SU-DHL-6 (cell line): ENCODE measurements at regions not wholly inside any gene's neighbourhood (a gene's known extent, or its start where the extent isn't known, plus 50 kb on each side); places are given as distances from the start of the nearest gene placed in this dataset.

Experiments
- H2AFZ ChIP-seq: fragments of 200-600 bp; sonication (generic); 2 replicates; pipeline ENCODE4 v1.6.1; 2014; ENCODE audit warnings: low read depth, mild to moderate bottlenecking, moderate library complexity, mixed read lengths, antibody characterized with exemption, low read length; ENCODE audit not compliant: severe bottlenecking
- H3F3A ChIP-seq: fragments of 200-600 bp; shearing (Covaris generic); 2 replicates; pipeline ENCODE4 v1.6.0; 2016; ENCODE audit warnings: antibody characterized with exemption, mild to moderate bottlenecking; ENCODE audit not compliant: insufficient read depth
- H3K27ac ChIP-seq: fragments of 200-600 bp; sonication (generic); 2 replicates; pipeline ENCODE4 v1.5.1; 2016; ENCODE audit warnings: low read depth, mild to moderate bottlenecking, low read length, moderate library complexity, mixed read lengths
- H3K27me3 ChIP-seq: fragments of 200-600 bp; sonication (generic), shearing (Covaris generic); 2 replicates; pipeline ENCODE4 v1.6.0; 2014; ENCODE audit warnings: mild to moderate bottlenecking, low read length
- H3K36me3 ChIP-seq: fragments of 200-600 bp; sonication (generic); 2 replicates; pipeline ENCODE4 v1.6.1; 2014; ENCODE audit warnings: mild to moderate bottlenecking, low read length, mixed read lengths
- H3K4me2 ChIP-seq: fragments of 300-600, 200-600 bp; shearing (Covaris generic), sonication (generic); 2 replicates; pipeline ENCODE4 v1.6.0; 2014; ENCODE audit warnings: low read length, low read depth, mild to moderate bottlenecking; ENCODE audit not compliant: poor library complexity, severe bottlenecking
- H3K4me3 ChIP-seq: fragments of 200-600 bp; sonication (generic); 2 replicates; pipeline ENCODE4 v1.5.1; 2014; ENCODE audit warnings: antibody characterized with exemption, low read length, mild to moderate bottlenecking, mixed read lengths; ENCODE audit not compliant: insufficient read depth, poor library complexity, severe bottlenecking
- H3K79me2 ChIP-seq: fragments of 200-600 bp; sonication (generic); 2 replicates; pipeline ENCODE4 v1.6.1; 2014; ENCODE audit warnings: mild to moderate bottlenecking, low read length, moderate library complexity; ENCODE audit not compliant: insufficient read depth
- H3K9ac ChIP-seq: fragments of 200-600 bp; sonication (generic); 2 replicates; pipeline ENCODE4 v1.7.0; 2014; ENCODE audit warnings: mild to moderate bottlenecking, low read length
- H3K9me2 ChIP-seq: fragments of 200-600 bp; sonication (generic); replicated peaks from 2 replicates; pipeline ENCODE4 v1.6.1; 2014; ENCODE audit warnings: low read length; ENCODE audit not compliant: insufficient read depth
- H3K9me3 ChIP-seq: fragments of 200-600 bp; sonication (generic); 2 replicates; pipeline ENCODE4 v1.6.1; 2014; ENCODE audit warnings: low read length, mixed read lengths; ENCODE audit not compliant: insufficient read depth
- H4K20me1 ChIP-seq: fragments of 200-600 bp; sonication (generic); 2 replicates; pipeline ENCODE4 v1.6.1; 2014; ENCODE audit warnings: low read depth, mild to moderate bottlenecking, antibody characterized with exemption, low read length, moderate library complexity, mixed read lengths
- EZH2phosphoT487 ChIP-seq: fragments of 200-600 bp; sonication (generic), shearing (Covaris generic); conservative IDR thresholded peaks from 2 replicates; pipeline ENCODE4 v1.6.1; 2018; ENCODE audit warnings: mild to moderate bottlenecking, antibody characterized with exemption, low read length, moderate library complexity, mixed read lengths
- TF ChIP-seq, protein P1 (sequence below): fragments of 200-600 bp; sonication (generic); IDR thresholded peaks from one replicate; pipeline ENCODE4 v1.5.1; 2017; ENCODE audit warnings: antibody characterized with exemption, mild to moderate bottlenecking, low read length, moderate library complexity; ENCODE audit not compliant: insufficient read depth, poor library complexity, severe bottlenecking

DNA sequence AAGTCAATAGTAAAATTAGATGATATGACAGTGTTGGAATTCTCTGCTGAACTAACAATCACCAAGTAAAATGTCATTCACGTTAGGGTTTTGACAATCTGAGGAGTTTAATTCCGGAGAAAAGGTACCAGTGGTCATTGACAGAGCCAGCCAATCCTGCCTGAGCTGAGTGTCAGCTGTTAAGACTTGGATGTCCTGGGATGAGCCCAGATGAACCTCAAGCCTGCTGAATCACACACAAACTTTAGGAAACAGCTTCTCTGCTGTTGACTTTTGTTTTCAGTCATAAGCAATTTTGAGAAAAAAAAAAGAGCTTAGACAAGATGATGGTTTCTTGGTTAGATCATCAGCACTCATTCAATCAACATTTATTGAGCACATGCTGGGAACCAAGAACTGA lies 600.0 kb upstream of the SLC39A10 start:
- no peak for TF ChIP-seq EZH2phosphoT487
- TF ChIP-seq, protein P1, sequence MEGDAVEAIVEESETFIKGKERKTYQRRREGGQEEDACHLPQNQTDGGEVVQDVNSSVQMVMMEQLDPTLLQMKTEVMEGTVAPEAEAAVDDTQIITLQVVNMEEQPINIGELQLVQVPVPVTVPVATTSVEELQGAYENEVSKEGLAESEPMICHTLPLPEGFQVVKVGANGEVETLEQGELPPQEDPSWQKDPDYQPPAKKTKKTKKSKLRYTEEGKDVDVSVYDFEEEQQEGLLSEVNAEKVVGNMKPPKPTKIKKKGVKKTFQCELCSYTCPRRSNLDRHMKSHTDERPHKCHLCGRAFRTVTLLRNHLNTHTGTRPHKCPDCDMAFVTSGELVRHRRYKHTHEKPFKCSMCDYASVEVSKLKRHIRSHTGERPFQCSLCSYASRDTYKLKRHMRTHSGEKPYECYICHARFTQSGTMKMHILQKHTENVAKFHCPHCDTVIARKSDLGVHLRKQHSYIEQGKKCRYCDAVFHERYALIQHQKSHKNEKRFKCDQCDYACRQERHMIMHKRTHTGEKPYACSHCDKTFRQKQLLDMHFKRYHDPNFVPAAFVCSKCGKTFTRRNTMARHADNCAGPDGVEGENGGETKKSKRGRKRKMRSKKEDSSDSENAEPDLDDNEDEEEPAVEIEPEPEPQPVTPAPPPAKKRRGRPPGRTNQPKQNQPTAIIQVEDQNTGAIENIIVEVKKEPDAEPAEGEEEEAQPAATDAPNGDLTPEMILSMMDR, result no peak
- Histone ChIP-seq H2AFZ (no peak overlapping the region), H3K4me3 (no peak overlapping the region), H3K79me2 (no peaks in the 10 kb centered on the region), H3K9me2 (no peaks in the 10 kb centered on the region), H3K27ac (no peak overlapping the region), H3K4me2 (no peak overlapping the region), H3K9ac (no peak overlapping the region), H3K9me3 (no peaks in the 10 kb centered on the region), H4K20me1 (no peaks in the 10 kb centered on the region; the same call in 1 of the 2 replicates), H3F3A (no peaks in the 10 kb centered on the region), H3K36me3 (no peaks in the 10 kb centered on the region), H3K27me3 (no peaks in the 10 kb centered on the region)

DNA sequence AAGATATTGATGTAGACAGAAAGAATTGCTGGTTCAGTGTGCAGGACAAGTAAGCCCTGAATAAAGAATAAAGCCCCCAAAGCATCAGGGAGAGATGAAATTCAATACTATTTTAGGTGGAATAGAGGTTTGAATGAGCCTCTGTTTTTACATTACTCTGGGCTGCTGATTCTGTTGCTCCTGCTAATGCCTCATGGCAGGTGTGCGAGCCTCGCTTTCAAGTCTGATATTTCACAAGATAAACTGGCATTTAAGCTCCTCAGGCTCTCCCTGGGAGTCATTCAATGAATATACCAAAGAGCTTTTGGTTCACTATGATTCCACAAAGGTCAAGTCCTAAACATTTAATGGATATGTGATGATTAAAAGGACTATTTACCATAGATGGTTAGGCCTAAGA lies 601.0 kb upstream of the SLC39A10 start:
- Histone ChIP-seq H3K9ac (no peak overlapping the region), H4K20me1 (no peaks in the 10 kb centered on the region; the same call in 1 of the 2 replicates), H3F3A (no peaks in the 10 kb centered on the region), H3K27ac (no peak overlapping the region), H3K4me3 (no peak overlapping the region), H3K4me2 (no peak overlapping the region), H3K27me3 (no peaks in the 10 kb centered on the region), H3K36me3 (no peaks in the 10 kb centered on the region), H2AFZ (no peak overlapping the region), H3K9me3 (no peaks in the 10 kb centered on the region), H3K9me2 (no peaks in the 10 kb centered on the region), H3K79me2 (no peaks in the 10 kb centered on the region)
- TF ChIP-seq EZH2phosphoT487, result no peak
- TF ChIP-seq, protein P1, result no peak

DNA sequence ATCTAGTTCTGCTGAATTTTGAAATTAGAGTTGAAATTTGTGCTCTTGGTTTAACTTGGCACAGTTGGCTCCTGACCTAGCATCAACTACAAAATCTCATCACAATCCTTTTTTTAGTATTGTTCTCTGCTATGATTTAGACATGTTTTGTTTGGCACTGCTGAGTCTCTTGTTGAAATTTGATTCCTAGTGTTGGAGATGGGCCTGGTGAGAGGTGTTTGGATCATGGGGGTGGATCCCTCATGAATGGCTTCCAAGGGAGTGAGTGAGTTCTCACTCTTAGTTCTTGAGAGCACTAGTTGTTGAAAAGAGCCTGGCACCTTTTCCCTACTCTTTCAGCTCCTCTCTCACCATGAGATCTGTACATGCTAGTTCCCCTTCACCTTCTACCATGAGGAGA lies 605.6 kb upstream of the SLC39A10 start:
- H3K79me2 ChIP-seq, result no peaks in the 10 kb centered on the region
- TF ChIP-seq, protein P1, result no peak
- no peak for TF ChIP-seq EZH2phosphoT487
- H2AFZ ChIP-seq, result no peak overlapping the region
- no peak overlapping the region for H3K4me3 ChIP-seq
- H4K20me1 ChIP-seq, result no peaks in the 10 kb centered on the region; the same call in 1 of the 2 replicates
- no peaks in the 10 kb centered on the region for H3K9me2 ChIP-seq
- no peaks in the 10 kb centered on the region for H3K27me3 ChIP-seq
- no peaks in the 10 kb centered on the region for H3K36me3 ChIP-seq
- no peaks in the 10 kb centered on the region for H3F3A ChIP-seq
- H3K9me3 ChIP-seq, result no peaks in the 10 kb centered on the region
- no peak overlapping the region for H3K9ac ChIP-seq
- H3K4me2 ChIP-seq, result no peak overlapping the region
- H3K27ac ChIP-seq, result no peak overlapping the region
